GM18951 (cell line): ENCODE measurements at regions not wholly inside any gene's neighbourhood (a gene's known extent, or its start where the extent isn't known, plus 50 kb on each side); places are given as distances from the start of the nearest gene placed in this dataset.

Experiments used
- POLR2A ChIP-seq: IDR thresholded peaks from 4 replicates; pipeline ENCODE4 v1.6.1; 2011; ENCODE audit warnings: mild to moderate bottlenecking; ENCODE audit not compliant: insufficient read length, insufficient read depth; ENCODE audit errors: extremely low read depth
- in situ Hi-C: fragments of 300-500 bp; cut with MboI; formaldehyde crosslinking; loops from one replicate; pipeline ENCODE4 v1.12.0; 2022; ENCODE audit warnings: low sequenced_read_pairs, mixed read lengths, inconsistent platforms; ENCODE audit not compliant: unreplicated experiment

GRCh38 chr3:195001961-195002861 is 268.7 kb downstream of the XXYLT1 start:
- no peak for TF ChIP-seq POLR2A
- in situ Hi-C loops, result loop anchor here (5.0 to 25.0 kb wide), 2 partner anchors 105 to 235 kb away; no protein-coding TSS in a partner anchor

DNA sequence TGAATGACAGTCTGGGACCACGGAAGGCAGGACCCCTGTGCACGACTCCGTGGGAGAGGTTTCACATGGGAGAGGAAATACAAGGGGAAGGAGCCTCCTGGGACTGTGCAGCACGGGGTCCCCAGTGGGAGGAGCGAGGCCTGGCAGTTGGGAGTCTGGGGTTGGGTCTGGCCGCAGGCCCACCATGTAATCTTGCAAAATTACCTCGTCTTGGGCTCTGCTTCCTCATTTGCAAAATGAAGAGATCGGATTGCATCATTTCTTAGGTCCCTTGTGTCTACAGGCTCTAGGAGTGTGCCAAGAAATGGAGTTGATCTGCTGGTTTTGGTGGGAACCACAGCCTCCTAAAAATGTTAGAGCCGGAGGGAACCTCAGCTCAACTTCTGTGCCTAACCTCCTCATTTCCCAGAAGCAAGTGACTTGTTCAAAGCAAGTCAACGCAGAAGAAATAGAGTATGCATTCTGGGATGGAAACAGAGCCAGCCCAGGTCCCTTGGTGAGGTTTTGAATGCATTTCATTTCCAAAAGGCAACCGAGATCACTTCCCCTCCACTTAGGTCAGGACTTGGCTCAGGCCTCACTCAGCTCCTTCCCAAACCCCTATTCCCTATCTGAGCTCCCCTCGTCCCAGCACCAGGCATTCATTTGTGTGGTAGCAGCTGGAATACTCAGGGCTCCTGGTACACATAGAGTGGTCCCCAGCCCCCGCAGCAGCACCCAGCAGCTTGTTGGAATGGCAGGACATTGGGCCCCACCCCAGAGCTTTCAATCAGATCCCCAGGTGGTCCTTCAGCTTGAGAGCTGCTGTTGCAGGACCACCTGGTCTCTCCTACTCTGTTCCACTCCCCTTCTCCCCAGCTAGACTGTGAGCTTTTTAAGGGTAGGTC is 267.7 kb downstream of the XXYLT1 start:
- in situ Hi-C loops, result loop anchor here (5.0 to 25.0 kb wide), 2 partner anchors 104 to 234 kb away; no protein-coding TSS in a partner anchor
- no peak for TF ChIP-seq POLR2A

DNA sequence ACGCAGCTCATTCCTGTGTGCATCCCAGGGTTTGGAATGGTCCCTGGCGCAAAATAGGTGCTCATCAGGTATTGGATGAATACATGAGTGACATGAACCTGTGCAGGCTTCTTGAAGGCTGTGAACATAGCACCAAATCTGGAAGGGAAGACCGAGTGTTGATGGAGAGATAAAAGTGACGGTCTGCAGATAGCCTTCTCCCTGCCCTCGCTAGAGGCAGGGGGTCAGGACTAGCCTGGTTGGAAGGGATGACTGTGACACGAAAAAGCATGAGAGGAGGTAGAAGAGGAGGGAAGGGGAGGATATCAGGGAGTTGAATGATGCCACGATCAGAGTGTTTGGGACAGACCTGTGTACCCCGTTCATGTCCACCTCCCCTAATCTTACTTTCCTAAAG is 267.1 kb downstream of the XXYLT1 start:
- TF ChIP-seq POLR2A, result no peak
- in situ Hi-C loops, result loop anchor here (5.0 to 25.0 kb wide), 2 partner anchors 103 to 233 kb away; no protein-coding TSS in a partner anchor

DNA sequence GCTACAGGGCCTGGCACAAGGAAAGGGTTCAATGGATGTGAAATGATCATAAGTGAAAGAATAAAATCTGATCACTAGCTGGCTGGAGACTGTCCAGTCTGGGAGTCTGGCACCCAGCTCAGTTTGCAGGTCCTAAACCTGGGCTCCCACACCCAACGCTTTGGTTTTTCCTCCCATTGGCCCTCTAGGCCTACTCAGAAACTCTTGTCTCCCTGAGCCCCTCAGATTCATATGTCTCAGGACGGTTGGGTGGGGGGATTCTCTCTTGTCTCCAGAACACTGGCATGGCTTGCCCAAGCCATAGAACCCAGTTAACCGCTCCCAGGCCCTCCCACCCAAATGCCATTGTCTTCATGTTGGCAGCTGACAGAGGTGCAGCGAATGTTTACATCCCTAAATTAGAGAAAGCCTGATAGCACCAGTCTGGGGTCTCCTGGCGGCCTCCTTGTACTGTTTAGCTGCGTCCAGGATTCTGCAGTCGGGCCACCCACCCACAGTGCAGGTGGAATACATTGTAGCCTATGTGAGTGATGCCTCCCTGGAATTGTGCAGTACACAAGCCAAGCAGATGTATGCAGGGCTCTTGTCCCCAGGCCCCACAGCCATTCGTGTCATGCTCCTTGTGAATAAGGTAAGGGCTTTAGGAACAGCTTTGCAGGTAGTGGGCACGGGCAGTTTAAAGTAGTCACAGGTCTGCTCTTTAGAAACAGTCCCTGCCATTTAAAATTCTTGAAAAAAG is 266.3 kb downstream of the XXYLT1 start:
- no peak for TF ChIP-seq POLR2A
- in situ Hi-C loops, result loop anchor here (5.0 to 25.0 kb wide), 2 partner anchors 103 to 233 kb away; no protein-coding TSS in a partner anchor

DNA sequence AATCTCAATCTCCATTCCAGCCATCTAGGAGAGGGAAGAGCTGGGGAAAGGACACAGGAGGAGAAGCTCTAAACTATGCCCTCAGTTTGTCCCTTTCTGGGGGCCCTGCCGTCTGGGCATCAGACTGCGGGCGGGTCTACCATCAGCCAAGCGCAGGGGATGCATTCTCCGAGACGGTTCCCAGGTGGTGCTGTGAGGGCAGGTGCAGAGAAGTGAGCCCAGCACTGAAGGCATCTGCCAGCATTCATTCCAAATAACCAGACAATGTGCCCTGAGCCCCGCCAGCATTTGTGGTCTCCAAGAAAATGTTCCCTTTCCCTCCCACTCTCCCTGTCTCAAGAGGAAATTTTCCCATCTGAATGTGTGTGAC is 265.7 kb downstream of the XXYLT1 start:
- in situ Hi-C loops, result loop anchor here (25.0 kb wide), 1 partner anchor 232 kb away; no protein-coding TSS in a partner anchor
- TF ChIP-seq POLR2A, result no peak

DNA sequence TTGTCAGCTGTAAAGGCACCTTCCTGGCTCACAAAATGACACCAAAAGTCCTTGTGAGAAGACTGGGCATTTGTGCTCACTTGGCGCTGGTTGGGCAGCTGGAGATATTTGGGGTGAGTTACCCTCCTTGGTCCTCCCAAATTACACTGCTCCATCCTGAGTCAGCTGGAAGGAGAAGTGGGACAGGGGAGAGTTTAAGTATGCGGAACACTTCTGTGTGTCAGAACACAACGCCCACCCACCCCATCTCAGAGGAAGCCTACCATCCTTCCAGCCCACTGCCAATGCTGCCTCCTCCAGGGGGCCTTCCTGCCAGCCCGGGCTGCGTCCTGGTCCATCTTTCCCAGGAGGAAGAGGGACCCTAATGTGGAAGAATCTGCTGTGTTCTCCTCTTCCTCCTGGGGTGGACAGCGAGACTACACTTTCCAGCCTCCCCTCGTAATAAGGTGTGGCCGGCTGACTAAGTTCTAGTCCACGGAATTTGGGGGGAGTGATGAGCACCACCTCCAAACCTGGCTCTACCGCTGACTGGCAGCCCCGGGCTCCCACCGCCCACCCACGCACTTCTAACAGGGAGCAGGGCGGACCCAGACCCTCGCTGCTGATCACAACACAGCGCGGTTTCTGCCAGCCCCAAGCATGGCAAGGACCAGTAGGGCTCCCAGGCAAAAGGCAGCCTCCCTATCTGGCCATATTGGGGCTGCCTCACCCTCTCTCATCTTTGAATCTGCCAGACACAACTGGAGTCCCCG is 265.0 kb downstream of the XXYLT1 start:
- in situ Hi-C loops, result loop anchor here (25.0 kb wide), 1 partner anchor 231 kb away; no protein-coding TSS in a partner anchor
- no peak for TF ChIP-seq POLR2A

DNA sequence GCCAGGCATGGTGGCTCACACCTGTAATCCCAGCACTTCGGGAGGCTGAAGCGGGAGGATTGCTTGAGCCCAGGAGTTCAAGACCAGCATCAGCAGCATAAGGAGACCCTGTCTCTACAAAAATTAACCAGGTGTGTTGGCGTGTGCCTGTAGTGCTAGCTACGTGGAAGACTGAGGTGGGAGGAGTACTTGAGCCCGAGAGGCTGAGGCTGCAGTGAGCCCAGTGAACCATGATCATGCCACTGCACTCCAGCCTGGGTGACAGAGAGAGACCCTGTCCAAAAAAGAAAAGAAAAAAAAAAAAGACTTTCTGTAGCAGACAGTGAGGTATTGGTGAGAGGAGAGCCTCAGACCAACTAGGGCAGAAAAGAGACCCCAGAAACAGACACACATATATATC is 263.8 kb downstream of the XXYLT1 start:
- TF ChIP-seq POLR2A, result no peak
- in situ Hi-C loops, result loop anchor here (25.0 kb wide), 1 partner anchor 230 kb away; no protein-coding TSS in a partner anchor

DNA sequence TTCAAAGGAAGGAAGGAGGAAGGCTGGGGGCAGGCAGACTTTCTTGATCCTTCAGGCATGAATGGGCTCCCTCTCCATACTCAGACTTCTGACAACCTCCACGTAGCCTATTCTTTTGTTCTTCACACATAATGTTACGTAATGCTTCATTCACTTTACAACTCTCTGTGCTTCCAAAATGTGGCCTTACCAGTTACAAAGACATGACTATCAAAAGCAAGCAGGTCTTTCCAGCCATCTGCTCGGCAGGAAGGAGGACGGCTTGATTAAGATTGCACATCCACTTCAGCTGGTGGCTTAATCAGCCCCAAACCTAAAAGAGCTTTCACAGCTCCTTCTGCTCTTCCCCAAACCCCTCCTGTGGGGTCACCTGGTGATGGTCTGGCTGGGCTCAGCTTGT is 263.2 kb downstream of the XXYLT1 start:
- TF ChIP-seq POLR2A, result no peak
- in situ Hi-C loops, result loop anchor here (25.0 kb wide), 1 partner anchor 230 kb away; no protein-coding TSS in a partner anchor

GRCh38 chr3:195008816-195009215 is 262.1 kb downstream of the XXYLT1 start:
- TF ChIP-seq POLR2A, result no peak
- in situ Hi-C loops, result loop anchor here (25.0 kb wide), 1 partner anchor 228 kb away; no protein-coding TSS in a partner anchor

- TF ChIP-seq POLR2A, result no peak
- in situ Hi-C loops, result loop anchor here (25.0 kb wide), 1 partner anchor 228 kb away; no protein-coding TSS in a partner anchor
Observed at GRCh38 chr3:195009616-195010015, 261.3 kb downstream of the XXYLT1 start.

DNA sequence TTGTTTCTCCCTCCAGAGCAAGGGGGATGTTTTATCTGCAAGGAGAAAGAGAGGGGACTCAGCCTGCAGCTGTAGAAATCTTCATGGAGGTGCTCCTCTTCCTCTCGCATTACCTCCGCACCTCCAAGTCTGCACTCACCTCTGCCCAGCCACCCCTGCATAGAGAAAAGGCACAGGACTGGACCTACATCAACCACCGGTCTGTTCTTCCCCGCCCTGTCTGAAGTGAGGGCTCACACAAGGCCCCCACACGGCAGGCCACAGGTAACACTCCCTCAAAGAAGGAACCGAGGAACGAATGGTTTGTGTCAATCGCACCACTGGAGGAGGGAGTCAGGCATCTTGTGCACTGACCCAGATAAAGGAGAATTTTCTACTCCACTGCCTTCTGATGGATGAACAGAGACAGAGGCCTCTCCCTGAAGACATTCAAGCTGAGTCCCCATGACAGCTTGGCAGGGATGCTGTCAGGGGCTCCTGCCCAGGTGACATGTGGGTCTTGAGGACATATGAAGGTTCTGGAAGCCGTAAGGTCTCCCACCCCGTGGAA is 260.3 kb downstream of the XXYLT1 start:
- in situ Hi-C loops, result loop anchor here (25.0 kb wide), 1 partner anchor 227 kb away; no protein-coding TSS in a partner anchor
- no peak for TF ChIP-seq POLR2A
